ENCODE measurements at regions not wholly inside any gene's neighbourhood (a gene's known extent, or its start where the extent isn't known, plus 50 kb on each side); places are given as distances from the start of the nearest gene placed in this dataset.

- TF ChIP-seq, protein P1, sequence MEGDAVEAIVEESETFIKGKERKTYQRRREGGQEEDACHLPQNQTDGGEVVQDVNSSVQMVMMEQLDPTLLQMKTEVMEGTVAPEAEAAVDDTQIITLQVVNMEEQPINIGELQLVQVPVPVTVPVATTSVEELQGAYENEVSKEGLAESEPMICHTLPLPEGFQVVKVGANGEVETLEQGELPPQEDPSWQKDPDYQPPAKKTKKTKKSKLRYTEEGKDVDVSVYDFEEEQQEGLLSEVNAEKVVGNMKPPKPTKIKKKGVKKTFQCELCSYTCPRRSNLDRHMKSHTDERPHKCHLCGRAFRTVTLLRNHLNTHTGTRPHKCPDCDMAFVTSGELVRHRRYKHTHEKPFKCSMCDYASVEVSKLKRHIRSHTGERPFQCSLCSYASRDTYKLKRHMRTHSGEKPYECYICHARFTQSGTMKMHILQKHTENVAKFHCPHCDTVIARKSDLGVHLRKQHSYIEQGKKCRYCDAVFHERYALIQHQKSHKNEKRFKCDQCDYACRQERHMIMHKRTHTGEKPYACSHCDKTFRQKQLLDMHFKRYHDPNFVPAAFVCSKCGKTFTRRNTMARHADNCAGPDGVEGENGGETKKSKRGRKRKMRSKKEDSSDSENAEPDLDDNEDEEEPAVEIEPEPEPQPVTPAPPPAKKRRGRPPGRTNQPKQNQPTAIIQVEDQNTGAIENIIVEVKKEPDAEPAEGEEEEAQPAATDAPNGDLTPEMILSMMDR (IDR thresholded peaks at IDR 0.05): no peak
- TF ChIP-seq IRF2 (CRISPR knock-in tag; IDR thresholded peaks at IDR 0.05; ENCODE audit: borderline replicate concordance, low read depth) (no peak), NR1H2 (CRISPR knock-in tag; IDR thresholded peaks at IDR 0.05) (no peak), NFE2L1 (CRISPR knock-in tag; IDR thresholded peaks at IDR 0.05) (no peak), SP1 (CRISPR knock-in tag; conservative IDR thresholded peaks at IDR 0.05) (no peak), CREB1 (CRISPR knock-in tag; IDR thresholded peaks at IDR 0.05) (no peak), ZBTB21 (CRISPR knock-in tag; IDR thresholded peaks at IDR 0.05; ENCODE audit: borderline replicate concordance) (no peak), FOXP1 (CRISPR knock-in tag; IDR thresholded peaks at IDR 0.05; ENCODE audit: borderline replicate concordance) (no peak), FOXJ3 (CRISPR knock-in tag; IDR thresholded peaks at IDR 0.05; ENCODE audit: borderline replicate concordance) (no peak), ETV6 (CRISPR knock-in tag; IDR thresholded peaks at IDR 0.05) (no peak)
- TF ChIP-seq, protein P2, sequence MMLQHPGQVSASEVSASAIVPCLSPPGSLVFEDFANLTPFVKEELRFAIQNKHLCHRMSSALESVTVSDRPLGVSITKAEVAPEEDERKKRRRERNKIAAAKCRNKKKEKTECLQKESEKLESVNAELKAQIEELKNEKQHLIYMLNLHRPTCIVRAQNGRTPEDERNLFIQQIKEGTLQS (CRISPR knock-in tag; conservative IDR thresholded peaks at IDR 0.05): no peak
- TF ChIP-seq, protein P3, sequence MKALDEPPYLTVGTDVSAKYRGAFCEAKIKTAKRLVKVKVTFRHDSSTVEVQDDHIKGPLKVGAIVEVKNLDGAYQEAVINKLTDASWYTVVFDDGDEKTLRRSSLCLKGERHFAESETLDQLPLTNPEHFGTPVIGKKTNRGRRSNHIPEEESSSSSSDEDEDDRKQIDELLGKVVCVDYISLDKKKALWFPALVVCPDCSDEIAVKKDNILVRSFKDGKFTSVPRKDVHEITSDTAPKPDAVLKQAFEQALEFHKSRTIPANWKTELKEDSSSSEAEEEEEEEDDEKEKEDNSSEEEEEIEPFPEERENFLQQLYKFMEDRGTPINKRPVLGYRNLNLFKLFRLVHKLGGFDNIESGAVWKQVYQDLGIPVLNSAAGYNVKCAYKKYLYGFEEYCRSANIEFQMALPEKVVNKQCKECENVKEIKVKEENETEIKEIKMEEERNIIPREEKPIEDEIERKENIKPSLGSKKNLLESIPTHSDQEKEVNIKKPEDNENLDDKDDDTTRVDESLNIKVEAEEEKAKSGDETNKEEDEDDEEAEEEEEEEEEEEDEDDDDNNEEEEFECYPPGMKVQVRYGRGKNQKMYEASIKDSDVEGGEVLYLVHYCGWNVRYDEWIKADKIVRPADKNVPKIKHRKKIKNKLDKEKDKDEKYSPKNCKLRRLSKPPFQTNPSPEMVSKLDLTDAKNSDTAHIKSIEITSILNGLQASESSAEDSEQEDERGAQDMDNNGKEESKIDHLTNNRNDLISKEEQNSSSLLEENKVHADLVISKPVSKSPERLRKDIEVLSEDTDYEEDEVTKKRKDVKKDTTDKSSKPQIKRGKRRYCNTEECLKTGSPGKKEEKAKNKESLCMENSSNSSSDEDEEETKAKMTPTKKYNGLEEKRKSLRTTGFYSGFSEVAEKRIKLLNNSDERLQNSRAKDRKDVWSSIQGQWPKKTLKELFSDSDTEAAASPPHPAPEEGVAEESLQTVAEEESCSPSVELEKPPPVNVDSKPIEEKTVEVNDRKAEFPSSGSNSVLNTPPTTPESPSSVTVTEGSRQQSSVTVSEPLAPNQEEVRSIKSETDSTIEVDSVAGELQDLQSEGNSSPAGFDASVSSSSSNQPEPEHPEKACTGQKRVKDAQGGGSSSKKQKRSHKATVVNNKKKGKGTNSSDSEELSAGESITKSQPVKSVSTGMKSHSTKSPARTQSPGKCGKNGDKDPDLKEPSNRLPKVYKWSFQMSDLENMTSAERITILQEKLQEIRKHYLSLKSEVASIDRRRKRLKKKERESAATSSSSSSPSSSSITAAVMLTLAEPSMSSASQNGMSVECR (CRISPR knock-in tag; IDR thresholded peaks at IDR 0.05; ENCODE audit: borderline replicate concordance): no peak
- TF ChIP-seq, protein P4, sequence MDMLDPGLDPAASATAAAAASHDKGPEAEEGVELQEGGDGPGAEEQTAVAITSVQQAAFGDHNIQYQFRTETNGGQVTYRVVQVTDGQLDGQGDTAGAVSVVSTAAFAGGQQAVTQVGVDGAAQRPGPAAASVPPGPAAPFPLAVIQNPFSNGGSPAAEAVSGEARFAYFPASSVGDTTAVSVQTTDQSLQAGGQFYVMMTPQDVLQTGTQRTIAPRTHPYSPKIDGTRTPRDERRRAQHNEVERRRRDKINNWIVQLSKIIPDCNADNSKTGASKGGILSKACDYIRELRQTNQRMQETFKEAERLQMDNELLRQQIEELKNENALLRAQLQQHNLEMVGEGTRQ (CRISPR knock-in tag; IDR thresholded peaks at IDR 0.05): no peak
Measured at GRCh38 chr1:191895049-191895448, 263.2 kb upstream of the RGS18 start.
